Suppressor macrophage treated with lipopolysaccharide for 4 hours (primary cell): ENCODE measurements at regions not wholly inside any gene's neighbourhood (a gene's known extent, or its start where the extent isn't known, plus 50 kb on each side); places are given as distances from the start of the nearest gene placed in this dataset.
"Not testable (repeated sequence)": the region's sequence is repeated elsewhere in the genome, so short reads cannot be mapped to it uniquely, and the experiment has no call there.

Experiments used
- DNase-seq: peaks from one replicate; pipeline ENCODE4 v3.0.0-alpha.2; 2020

DNA sequence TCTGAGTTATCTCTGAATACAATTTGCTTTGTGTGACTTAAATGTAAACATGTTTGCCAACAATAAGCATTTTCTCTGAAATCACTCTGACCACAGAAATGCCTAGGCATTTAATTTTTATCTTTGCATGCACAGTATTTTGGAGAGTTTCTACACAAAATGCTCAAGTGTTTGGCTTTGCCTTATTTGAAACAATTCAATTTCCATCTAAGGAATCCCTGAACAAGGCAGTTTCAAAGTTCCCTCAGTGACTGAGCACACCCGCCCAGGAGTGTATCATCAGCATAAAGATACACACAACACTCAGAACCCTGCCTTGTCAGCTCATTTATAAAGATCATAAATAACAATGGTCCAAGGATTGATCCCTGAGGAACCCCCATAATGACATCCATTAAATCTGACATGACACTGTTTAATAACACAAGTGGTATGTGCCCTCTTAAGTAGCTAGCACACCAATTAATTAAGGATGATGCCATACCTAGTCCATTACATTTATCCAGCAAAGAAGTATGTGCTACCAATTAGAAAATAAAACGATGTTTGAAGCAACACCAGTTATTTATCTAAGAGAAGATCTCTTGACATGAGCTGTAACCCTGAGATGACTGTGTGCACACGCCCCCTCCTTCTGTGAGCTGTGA, 585.8 kb downstream of the ADGRL2 start:
- no peak for DNase-seq

DNA sequence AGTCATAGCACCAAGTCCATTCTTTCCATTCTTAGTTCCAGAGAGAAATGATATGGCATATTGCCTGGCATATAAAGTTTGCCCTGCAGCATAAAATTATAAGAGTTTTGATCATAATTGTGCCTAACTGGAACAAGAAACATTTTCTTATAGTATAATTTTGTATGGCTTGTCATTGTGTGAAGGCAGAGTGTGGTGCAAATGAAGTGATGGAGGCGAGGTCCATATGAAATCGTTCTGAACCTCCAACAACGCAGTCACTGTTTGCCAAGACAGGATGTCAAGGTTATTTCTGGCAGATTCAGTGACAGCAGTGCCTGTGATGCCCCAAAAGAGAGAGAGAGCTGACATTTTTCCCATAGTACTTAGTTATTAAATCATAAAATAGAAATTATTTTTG, 584.0 kb downstream of the ADGRL2 start:
- DNase-seq = no peak

DNA sequence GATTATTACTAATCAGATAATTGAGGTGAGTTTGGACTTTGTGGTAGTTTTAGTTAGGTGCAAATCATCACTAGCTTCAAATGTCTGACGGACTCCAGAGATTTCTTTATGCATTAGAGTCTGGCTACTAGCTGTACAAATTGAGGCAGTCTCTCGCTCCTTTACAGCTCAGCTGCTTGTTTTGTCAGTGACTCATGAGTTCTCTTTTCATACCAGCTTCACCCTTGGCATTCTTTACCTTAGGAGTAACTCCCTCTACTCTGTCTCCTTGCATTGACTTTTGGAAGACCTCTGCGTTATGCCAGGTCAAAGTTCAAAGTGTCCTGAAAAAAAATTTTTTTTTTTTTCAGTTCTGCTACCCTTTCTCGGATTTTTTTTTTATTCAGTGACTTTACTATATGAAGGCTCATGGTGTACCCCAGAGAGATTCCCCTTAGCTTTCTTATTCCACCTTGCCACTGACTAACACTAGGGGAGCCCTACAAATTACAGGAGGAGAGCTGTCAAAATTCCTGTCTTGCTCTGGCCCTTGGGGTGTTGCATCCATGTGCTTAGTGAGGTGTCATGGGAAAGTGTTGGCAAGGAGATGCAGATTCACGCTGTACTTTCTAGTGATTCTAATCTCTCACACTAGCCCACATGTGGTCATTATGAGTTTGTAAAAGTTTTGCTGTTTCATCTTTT, 576.6 kb downstream of the ADGRL2 start:
- DNase-seq = no peak

DNA sequence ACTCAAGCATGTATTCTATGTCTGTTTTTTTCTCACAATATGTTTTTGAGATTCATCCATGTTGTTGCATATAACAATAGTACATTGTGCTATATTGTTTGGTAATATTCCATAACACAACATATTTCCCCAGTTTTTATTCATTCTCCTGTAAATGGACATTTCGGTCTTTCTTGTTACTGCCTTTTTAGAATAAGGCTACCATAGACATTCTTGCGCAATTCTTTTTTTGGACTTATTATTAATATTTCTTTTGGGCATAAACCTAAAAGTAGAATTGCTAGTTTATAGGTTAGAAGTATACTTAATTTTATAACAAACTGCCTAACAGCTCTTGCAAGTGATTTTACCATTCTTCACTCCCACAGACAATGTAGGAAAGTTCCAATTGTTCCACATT, 573.0 kb downstream of the ADGRL2 start:
- DNase-seq = no peak

DNA sequence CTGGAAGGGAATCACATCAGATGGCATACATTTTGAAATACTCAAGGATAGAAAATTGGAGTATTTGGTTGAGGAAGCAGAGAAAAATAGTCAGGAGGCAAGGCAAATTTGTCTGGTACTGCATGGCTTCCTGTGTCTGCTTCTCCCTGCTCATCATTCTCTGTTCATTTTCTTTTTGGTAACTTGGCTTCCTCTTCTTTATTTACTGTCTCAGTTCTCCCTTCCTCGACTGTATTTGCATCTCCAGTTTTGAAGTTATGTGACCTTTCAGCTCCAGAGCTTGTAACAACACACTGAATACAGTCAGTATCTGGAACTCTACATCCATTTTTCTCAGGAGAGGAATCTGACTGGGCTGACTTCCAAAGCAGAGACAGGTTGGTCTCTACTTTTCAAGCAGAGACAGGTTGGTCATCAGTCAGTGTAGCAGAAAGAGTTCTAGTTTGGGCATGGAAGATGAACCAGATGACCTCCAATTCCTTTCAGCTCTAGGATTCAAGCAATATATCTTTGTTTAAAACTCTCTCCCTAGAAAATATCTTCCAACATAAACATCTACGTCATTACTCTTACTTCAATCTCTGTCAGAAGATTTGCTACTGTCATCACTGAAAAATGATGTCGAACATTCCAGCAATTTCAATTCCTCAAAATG, 571.2 kb downstream of the ADGRL2 start:
- DNase-seq = no peak

DNA sequence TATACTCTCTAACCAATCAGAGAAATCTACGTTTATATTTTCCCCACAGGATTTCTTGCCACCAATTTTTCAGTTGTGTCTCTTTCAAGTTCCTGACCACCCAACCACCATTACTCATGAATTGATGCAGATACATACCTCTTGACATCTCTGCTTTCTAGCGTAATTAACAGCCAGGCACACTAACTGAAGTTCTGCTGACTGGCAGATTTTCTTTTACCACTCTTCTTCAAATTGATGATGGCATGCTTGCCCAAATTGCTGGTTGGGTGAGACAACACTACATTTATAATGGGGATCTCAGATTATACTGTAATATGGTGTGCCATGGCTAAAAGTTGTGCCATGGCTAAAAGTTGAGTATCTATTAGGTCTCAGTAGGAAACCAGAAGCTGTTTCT, 566.7 kb downstream of the ADGRL2 start:
- DNase-seq = no peak

DNA sequence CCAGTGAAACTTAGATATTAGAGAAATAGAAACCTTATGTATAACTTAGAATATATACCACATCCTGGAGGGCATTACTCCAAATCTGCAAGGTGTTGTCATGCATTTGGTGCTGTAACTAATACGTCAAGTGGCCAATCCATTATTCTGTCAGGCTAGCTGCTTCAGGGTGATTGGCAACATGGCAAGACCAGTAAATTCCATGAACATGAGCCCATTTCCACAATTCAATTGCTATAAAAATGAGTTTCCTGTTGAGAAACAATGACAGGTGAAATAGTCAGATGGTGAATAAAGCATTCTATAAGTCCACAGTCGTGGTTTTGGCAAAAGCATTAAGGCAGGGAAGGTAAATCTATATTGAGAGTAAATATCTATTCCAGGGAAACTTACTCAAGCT, 566.0 kb downstream of the ADGRL2 start:
- no peak for DNase-seq

DNA sequence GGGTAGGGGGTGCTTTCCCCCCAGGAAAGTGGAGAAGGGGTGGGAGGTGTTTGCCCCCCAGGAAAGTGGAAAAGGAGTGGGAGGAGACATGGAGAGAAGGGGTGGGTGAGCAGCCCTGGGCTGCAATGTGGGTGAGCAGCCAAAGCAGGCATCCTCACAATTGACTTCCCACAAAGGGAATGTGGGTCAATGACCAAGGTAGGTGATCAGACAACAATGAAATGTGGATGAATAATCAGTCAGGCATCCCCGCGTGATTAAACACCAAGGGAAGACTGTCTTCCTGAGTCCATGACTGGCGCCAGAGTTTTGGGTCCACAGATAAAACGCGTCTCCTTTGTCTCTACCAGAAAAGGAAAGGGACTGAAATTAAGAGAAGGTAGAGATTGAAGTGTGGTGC, 558.8 kb downstream of the ADGRL2 start:
- not testable (repeated sequence) for DNase-seq

DNA sequence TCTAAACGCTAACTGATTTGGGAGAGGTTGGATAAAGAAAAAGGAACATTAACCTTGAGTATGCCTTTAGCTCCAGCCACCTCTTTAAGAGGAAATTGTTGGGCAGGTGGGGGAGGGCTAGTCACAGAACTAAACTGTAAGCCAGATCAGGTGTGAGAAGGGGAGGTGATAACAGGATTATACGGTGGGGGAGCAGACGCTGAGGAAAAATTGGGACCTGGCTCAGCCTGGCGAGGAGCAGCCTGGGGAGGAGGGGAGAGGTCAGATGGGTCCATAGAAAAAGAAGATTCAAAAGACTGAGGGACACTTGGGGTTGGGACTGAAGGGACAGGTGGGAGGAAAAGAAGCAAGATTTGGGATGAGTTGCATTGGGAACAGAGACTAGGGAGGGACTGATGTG, 558.0 kb downstream of the ADGRL2 start:
- DNase-seq = not testable (repeated sequence)

DNA sequence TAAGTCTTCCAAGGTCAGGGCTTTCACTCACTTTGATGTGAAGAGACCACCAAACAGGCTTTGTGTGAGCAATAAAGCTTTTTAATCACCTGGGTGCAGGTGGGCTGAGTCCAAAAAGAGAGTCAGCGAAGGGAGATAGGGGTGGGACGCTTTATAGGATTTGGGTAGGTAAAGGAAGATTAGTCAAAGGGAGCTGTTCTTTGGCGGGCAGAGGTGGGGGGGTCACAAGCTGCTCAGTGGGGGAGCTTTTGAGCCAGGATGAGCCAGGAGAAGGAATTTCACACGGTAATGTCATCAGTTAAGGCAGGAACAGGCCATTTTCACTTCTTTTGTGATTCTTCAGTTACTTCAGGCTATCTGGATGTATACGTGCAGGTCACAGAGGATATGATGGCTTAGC, 553.8 kb downstream of the ADGRL2 start:
- DNase-seq = not testable (repeated sequence)

DNA sequence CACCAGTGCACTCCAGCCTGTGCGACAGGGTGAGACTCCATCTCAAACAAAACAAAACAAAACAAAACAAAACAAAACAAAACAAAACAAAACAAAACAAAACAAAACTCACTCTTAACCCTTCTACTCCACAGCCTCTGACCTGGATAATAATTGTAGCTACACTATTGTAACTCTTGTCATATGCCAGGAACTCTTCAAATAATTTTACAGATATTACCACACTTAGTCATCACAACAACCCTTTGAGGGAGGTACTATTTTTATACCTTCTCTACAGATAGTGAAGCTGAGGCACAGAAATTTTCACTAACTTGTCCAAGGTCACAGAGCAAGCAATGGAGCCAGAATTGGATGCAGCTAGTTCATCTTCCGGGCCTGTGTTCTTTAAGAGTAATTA, 547.8 kb downstream of the ADGRL2 start:
- no peak for DNase-seq

DNA sequence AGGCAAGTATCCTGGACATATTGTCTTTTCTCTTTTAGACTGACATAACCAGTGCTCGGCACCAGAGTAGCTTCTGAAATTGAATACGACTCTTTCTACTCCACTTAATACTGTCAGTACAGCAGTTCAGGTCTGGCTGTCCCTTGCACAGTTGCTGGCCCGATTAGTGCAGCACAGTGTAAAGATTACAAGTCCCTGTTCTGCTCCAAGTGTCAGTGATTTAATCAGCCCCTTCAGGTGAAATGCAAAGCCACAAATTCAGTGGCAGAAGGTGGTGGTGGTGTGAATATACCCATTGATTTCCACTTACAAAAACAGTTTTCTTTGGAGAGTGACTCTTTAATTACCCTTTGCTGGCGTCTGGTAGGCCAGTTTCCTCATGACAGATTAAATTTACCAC, 545.4 kb downstream of the ADGRL2 start:
- no peak for DNase-seq

DNA sequence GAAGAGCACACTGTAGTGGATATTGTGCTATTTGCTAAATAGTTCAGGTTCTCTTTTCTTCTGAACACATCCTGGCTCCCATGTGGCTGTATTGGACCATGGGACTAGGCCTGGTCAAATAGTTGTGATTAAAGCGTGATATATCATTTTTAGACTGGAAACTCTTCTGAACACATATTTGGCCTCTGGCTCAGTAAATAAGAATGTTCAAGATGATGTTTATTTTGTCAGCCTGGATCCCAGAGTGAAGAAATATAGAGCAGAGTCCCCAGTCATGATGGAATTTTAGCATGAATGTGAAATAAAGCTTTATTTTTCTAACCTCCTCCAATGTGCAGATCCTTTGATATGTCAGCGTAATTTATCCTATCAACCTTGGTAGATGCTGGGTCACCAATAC, 542.6 kb downstream of the ADGRL2 start:
- no peak for DNase-seq

DNA sequence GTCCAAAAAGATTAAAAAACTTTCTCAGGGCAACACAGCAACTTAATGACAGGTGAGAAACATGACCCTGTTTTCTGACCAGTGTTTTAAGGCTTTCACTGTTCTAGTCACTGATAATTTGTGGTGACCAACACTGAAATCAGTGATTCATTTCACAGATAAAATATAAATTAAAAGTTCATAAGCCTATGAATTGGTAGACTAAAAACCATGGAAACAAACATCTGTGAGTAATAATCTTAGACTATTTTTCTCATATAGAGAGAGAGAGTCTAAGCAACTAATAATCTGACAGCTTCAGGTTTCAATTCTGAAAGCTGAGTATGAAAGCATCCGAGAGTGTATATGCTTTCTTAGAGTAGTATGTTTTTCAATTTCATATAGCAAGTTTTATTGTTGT, 536.9 kb downstream of the ADGRL2 start:
- DNase-seq = no peak

DNA sequence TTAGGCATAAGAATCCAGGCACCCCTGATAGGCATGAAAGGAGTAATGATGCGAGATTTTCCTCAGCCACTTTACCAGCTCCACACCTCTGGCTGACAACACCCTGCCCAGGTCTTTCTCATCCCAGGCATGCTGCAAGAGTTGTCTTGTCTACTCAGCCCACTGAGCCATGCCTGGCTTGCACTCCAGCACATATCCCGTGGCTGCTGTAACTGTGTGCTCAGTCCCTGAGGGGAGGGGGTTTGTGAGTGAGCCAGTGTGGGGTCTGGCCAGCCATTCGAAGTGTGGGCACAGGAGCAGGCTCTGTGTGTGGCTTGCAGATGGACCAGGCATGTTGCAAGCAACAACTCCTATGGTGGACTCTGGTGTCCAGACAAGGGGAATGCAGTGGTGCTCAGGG, 529.6 kb downstream of the ADGRL2 start:
- no peak for DNase-seq

DNA sequence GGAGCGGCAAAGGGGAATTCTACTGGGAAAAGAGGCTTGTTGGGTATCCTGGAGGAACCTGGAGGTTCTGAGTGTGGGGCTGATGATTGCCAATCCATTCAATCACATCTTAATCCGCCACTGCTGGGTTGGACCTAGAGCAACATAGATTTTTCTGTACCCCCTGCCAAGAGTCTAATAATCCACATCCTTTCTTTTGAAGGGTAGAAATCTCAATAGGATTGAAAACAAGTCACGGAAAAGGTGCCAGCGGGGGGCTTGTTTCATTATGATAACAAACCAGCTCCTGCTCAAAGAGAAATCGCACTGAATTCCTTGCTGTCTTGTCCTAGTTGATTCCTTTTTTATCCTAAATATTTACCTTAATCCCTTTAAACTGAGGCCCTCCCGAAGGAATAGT, 528.5 kb downstream of the ADGRL2 start:
- DNase-seq = no peak

DNA sequence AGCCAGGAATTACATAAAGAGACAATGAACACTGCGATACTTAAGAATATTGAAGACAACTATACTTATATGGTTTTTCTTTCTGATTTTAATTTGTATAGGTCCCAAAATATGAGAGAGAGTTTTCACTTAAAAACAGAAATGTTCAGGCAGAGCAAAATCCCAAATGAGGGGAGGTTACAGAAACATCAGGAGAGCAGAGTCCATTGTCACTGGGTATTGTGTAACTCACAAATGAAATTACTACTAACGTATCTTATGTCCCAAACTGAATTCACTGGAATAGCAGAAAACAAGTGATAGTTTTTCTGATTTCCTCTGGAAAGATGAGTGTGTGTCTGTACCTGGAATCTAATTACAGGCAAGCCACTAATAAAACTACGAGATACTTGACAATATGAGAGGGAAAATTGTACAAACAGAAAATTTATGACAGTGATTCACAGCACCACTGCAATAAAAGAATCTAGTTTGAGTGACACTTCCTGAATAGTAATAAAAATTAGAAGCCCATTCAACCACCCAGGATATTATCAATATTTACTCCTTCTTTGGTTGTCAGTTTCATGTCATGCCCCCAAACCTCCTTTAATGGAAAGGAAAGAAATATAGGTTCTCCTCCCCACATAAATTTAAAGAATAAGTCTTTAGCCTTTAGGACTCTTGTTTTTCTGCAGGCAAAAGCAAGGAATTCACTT, 522.6 kb downstream of the ADGRL2 start:
- DNase-seq = no peak

DNA sequence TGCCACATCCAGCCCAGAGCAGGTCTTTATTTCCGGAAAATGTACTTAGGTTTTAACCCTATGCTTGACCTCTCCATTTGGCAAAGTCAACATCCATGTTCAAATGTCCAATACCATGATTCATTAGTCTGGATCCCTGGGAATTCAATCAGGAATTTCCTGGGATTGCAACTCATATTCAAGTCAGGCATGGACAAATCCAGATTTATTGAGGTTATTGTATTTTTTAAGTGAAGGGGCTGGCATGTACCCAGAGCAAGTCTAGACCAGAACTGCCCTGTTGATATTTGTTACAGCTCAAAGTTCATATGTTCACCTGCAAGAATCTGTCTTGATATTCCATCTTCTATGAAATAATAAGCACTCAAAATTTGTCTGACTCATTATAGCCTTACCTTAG, 521.1 kb downstream of the ADGRL2 start:
- DNase-seq = no peak

DNA sequence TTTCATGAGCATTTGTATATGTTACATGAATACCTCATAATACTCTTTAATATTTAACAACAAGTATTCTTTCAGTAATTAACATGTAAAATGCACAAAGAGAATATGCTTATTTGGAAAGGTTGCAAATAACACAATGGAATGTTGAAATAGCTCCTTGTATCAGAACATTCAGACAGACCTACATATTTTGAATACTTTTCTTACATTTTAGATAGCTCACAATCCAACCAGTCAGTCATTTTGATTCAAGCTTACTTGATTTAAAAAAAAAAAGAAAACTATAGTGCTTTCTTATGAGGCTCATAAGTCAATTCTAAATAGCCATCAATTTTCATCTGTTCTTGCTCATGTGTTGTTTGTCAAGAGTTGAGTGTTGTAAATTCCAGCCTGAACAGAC, 518.8 kb downstream of the ADGRL2 start:
- DNase-seq = no peak

DNA sequence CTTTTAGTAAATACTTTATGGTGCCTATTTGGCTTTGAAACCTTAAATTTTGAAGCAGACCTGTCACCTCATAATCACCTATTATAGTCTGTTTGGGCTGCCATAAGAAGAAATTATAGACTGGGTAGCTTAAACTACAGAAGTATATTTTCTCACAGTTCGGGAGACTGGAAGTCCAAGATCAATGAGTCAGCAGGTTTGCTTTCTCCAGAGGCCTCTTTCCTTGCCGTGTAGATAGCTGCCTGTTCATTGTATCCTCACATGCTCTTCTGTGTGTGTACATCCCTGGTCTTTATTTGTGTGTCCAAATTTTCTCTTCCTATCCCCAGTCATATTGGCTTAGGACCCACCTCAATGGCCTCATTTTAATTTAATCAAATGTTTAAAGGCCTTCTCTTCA, 518.2 kb downstream of the ADGRL2 start:
- DNase-seq = no peak

DNA sequence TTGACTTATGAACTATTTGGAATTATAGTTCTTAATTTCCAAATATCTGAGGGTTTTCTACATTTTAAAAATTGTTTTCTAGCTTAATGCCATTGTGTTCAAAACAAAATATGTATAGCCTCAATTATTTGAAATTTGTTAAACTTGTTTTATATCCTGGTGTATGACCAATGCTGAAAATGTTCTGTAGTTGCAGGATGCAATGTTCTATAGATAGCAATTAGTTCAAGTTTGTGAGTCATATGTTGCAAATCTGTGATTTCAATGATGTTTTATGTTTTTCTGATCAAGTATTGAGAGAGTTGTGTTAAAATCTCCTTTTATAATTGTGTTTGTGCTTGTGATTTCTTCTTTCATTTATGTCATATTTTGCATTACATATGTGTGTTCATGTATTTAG, 517.5 kb downstream of the ADGRL2 start:
- no peak for DNase-seq

DNA sequence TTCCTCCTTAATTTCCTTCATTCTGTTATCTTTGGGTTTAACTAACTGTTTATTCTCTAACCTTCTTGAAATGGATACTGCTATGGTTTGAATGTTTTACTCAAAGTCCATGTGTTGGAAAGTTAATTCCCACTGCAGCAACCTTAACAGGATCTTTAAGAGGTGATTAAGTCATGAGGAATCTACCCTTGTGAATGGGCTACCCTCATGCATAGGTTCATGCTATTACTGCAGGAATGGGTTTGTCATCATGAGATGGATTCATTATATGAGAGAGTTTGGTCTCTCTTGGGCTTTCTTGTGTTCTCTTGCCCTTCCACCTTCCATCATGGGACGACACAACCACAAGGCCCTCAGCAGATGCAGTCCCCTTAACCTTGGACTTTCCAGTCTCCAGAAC, 516.9 kb downstream of the ADGRL2 start:
- no peak for DNase-seq

DNA sequence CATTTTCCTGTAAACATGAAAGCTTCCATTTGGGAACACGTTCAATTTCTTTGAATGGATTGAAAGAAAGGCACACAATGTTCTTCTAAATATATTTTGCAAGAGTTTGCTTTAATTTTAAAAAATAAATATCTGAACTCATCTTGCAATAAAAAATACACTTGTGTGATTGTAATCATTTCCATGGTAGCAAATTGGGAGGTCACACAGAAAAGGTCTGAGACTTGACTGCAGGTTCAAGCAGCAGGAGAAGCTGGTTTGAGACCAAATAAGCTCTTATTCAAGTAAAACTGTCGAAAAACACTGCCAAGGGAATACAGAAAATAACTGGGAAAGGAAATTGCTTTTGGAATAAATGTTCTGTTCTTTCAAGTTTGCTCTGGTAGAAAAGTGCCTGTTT, 498.9 kb downstream of the ADGRL2 start:
- DNase-seq = no peak

DNA sequence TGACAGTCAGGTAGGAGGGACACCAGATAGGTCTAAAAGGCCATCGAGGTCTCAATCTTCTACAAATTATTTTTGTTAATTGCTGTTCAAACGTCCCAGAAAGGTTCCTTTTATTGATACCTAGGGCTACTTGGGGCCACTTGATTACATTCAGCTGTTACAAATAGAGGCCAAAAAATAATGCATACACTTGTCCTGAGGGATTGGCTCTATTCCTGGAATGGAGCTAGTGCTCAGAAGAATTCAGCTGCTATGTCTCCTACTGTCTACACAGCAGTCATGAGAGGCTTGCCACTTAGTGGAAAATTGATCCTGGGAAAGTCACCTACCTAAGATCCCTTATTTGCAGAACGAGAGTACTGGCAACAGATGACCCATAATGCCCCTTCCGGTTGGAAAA, 498.3 kb downstream of the ADGRL2 start:
- no peak for DNase-seq
